ENCODE measurements at regions not wholly inside any gene's neighbourhood (a gene's known extent, or its start where the extent isn't known, plus 50 kb on each side); places are given as distances from the start of the nearest gene placed in this dataset.
"Not testable (repeated sequence)": the region's sequence is repeated elsewhere in the genome, so short reads cannot be mapped to it uniquely, and the experiment has no call there.

DNA sequence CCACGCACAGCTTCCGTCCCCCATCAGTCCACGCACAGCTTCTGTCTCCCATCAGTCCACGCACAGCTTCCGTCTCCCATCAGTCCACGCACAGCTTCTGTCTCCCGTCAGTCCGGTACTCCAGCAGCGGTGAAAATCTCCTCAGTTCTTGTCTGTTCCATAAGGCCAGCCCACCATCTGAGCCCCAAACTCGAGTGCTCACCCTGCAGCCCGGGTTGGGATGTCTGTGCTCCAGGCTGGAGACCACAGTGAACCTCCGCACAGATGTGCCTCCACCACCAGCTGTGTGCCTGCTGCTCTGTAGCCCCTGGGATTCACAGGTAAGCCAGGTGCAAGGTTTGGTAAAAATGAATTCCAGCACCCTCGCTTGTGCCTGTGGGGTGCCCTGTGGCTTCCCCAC, 258.6 kb downstream of the NPHP4 start:
- no peak for DNase-seq (ENCODE audit: low read depth)

DNA sequence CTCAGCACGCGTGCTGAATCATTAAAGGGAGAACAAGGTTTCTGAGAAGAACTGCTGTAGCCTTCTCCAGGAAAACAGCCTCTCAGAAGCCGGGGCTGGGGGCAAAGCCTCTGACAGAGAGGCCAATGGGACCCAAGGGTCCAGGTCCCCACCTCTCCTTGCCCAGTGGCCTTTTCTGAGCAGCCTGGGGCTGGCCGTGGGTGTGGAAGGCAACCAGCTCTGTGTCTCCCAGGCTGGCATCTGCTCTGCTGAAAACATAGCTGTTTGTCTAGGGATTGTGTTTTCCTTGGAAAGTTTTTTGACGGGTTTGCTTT, 261.2 kb downstream of the NPHP4 start:
- no peak for DNase-seq (ENCODE audit: low read depth)

DNA sequence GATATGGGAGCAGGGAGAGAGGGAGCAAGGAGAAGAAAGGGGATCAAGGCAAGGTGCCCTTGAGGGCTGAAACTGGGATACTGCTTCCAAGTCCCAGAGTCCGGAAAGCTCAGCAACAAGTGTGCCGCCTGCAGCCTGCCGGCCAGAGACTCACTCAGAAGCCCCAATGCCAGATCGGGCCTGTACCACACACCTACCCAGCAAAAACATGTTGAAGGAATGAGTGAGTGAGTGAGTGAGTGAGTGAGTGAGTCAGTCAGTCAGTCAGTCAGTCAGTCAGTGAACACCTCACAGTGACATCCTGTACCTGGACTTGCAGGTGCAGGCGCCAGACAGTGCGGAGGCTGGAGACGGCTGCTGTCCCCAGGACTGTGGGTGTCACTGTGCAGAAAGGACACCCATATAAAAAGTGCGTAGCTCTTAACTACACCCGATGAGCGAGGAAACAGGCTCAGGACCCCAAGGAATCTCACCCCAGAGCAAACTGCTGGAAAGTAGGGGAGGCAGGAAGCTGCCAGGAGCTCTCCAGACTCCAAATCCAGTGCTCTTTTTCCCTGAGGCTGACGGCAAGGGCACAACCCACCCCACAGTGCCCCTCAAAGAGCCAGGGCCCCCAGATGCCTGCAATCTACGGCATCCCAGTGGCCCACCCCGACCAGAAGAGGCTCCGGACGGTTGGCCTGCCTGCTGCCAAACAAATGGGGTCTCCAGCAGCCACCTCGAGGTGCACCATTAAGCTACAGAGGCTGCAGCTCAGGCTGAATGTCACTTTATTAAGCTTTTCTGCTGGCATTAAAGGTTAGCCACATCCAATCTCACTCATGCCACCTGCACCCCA, 261.7 kb downstream of the NPHP4 start:
- DNase-seq (ENCODE audit: low read depth), result no peak

DNA sequence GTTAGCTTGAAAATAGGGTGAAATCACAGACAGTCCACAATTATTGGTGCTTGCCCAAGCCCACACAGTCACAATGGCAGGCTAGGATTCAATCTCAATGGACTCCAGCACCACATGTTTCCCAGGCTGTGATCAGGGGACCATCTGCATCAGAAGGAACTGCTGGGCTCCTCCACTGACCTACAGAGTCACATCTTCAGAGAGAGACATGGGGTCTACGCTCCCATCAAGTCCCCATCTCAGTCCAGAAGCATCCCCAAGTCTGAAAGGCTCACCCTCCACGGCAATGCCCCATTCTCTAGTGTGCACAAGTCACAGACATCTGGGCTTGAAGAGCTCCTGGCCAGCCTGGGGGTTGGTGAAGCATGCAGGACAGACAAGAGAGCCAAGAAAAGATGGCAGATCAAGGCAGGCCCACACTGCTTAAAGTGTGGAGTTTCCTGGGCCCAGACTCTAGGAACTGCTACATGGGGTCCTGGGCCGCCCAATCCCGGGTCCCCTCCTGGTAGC, 262.5 kb downstream of the NPHP4 start:
- no peak for DNase-seq (ENCODE audit: low read depth)

DNA sequence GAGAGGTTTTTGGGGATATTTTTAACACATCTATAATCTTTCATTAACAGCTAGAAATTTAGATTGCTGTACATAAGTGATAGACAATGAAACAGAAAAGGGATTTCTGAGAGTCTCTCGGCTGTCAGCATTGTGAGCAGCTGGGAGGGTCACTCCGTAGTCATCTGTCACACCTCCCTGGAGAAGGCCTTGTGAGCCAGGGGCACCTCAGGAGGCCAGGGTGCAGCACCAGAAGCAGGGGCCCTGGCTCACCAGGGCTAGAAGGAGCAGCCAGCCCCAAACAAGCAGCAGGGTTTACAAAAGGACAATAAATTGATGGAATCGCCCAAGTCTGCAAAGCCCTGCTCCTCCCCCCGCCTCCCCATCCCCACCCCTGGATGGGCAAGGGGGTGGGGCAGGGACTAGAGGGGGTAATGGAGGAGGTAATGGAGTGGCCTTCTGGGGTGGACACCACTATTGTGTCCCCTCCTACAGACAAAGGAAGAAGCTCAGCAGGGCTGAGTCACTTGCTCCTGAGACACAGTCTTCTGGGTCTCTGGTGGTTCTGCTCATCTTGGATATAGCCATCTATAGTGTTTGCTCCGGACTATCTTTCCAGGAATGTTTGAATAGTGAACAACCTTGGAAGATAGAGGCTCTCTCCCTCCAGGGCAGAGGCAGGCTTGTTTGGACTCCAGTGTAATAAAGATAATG, 263.4 kb downstream of the NPHP4 start:
- DNase-seq (ENCODE audit: low read depth), result no peak

DNA sequence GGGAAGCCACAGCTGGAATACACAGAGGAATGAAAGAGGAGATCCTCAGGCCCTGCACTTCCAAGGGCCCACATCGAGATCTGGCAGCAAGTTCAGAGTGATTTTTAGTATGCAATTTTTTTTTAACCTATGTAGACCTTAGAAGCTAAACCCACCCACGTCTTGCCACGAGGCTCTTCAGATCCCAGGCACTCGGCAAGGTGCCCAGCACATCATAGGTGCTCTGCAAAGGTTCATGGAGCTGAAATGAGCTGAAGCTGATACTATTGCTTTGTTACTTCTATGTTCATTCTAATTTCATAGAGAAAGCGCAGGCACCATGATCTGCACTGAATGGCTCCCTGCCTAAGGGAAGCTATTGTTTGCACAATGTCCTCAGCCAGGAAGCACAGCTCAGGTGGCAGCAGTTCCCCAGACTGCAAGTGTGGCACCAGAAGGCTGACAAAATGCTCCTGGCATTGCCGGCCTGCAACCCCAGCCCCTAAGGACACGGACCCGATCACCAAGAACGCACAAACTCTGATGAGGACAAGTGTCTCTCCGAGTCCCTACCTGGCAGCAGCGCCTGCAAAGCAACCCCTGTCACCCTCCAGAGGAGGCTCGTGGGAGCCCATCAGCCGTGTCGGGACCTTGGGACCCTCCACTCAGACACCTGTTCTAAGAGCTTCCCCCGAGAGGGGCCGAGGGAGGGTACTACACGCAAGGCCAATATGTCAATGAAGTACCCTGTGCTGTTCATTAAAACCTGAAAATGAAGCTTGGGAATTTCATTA, 264.2 kb downstream of the NPHP4 start:
- DNase-seq (ENCODE audit: low read depth), result no peak

DNA sequence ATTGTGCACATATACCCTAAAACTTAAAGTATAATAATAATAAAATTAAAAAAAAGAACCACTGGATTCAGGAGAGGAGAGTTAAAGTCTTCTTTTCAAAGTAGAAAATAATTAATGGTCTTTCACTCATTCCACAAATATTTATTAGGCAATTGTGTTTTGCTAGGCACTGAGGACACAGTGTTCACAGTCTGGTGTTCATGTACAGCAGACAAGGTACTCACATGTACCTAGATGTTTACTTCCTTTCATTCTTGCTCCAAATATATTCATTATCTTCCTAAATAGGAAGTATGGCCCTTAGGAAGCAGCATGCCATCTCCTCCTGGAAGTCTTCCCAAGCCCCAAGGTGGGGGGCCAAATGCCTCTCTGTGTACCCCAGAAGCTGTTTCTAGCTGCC, 265.0 kb downstream of the NPHP4 start:
- no peak for DNase-seq (ENCODE audit: low read depth)

DNA sequence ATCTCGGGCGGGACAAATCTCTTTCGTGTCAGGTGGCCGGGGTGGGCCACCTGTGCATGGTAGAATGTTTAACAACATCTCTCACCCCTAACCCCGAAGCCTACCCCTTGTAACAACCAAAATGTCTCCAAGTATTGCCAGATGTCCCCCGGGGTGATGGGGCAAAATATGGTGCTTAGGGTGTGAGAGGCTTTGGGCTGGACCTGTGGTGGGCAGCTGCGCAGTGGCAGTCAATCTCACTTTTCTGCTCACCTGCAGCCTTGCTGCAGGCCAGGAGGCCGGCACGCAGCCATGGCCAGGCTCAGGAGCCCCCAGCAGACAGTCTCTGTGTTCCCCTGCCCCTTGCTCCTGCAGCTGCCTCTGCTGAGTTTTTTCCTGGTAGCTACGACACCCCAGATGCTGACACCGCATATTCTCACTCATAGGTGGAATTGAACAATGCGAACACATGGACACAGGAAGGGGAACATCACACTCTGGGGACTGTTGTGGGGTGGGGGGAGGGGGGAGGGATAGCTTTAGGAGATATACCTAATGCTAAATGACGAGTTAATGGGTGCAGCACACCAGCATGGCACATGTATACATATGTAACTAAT, 265.5 kb downstream of the NPHP4 start:
- DNase-seq (ENCODE audit: low read depth), result not testable (repeated sequence)

DNA sequence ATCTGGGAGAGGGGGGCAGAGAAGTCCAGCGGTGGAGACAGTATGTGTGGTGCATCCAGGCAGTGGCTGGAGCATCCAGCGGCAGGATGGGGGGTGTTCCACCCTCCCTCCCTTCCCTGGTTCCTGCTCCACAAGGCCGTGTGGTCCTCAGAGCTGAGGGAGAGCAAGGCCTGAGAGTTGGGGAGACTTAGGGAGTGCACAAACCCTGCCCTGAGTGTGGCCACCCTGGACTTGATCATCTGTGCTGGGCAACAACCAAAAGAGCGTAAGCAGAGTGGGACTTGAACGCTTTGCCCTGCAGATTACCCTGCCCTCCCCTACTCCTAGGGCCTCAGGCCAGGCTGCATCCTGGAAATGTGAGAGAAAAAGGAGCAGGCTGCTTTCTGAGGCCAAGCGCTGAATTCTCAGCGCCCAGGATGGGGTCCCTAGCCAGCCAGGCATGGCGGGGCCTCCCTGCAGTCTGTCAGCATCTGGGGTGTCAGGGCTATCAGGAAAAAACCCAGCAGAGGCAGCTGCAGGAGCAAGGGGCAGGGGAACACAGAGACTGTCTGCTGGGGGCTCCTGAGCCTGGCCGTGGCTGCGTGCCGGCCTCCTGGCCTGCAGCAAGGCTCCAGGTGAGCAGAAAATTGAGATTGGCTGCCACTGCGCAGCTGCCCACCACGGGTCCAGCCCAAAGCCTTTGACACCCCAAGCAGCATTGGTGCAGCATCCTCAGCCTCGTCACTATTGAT, 266.2 kb downstream of the NPHP4 start:
- DNase-seq (ENCODE audit: low read depth), result no peak

DNA sequence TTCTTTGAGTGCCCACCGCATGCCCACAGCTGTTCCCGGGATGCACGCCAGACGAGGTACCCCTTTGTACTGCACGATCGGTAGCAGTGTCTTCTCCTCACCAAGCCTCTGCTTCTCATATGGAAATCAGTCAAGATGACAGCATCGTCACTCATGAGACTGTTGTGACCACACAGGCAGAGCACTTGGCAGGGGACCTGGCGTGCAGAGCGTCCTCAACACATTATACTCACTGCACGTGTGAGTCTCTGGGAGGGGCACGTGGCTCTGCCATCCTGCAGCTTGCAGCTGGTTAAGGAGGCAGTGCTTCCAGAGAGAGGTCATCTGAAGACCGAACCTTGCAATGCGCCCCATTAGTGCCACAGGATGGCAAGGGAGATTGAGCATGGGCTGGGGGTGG, 266.8 kb downstream of the NPHP4 start:
- no peak for DNase-seq (ENCODE audit: low read depth)

DNA sequence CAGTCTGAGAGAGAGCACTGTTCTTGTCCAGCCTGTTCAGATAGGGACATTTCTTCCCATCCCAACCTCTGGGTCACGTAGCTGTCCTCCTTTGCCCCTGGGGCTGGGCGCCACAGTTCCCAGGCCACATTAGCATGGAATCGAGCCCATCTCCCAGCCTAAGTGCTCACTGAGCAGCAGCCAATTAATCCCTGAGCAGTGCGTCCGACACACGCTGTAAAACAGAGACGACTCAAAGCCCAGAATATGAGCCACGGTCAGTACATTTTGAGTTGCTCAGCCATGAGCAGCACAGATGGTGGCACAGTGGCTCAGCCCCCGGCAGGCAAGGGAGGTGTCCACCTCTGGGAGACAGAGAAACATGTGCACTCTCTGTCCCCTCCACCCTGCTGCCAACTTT, 267.4 kb downstream of the NPHP4 start:
- no peak for DNase-seq (ENCODE audit: low read depth)

DNA sequence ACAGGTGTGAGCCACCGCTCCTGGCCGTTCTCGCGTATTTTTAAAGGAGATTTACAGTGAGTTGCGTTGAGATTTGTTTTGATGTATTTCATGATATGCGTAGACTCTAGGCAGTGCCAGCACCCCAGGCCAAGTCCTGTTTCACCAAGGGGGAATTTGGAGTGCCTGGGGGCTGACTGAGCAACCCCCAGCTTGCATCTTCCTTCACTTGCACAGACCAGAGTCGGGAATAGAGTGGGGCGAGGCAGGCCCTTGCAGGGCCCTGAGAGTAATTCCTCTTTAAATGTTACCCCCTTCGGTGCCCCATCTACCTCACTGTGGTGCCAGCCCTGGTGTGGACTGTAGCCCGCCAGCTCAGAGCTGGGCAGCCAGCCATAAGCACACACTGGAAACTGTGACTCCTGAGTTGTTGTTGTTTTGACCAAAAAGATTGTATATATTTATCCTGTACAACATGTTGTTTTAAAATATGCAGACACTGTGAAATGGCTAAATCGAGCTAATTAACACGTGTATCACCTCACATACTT, 269.5 kb downstream of the NPHP4 start:
- DNase-seq (ENCODE audit: low read depth), result no peak

DNA sequence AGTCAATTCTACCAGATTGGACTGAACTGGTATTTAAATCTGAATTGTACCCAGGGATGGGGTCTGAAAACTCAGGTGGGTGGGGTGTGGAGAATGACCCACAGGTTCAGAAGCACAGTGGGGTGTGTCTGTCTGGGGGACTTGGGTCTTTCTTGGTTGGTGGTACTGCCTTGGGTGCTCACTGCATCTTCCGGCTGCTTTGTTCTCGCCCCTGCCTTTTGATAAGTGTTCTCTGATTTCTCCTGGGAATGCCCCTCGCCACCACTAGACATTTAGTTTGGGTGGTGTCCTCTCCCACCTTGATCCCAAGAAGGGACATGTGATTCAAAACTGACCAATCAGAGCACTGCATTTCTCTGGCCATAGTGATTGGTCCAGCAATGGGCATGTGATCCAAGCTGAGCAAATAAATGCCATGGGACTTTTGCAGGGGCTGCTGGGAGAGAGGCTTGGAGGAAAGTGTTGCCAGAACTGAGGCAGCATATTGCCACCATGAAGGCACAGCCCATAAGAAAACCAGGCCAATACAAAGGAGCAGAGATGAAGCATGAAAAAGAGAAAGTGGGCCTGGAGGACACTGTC, 270.5 kb downstream of the NPHP4 start:
- no peak for DNase-seq (ENCODE audit: low read depth)

DNA sequence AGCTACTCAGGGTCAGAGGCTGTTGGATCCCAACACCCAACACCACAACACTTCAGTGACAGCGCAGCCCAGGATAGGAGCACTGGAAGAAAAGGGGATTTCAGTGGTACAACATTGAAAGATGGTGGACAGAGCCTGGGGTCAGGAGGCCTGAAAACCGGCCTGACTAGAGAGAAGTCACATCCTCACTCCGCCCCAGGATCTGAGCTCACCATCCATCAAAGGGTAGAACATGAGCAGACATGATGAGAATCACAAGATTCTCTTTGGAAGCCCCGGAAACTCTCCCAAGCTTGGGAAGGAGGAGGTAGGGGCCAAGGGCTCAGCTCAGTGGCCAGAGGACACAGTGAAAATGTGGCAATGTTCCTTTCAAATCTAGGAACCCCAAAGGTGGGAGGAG, 271.3 kb downstream of the NPHP4 start:
- DNase-seq (ENCODE audit: low read depth), result no peak

DNA sequence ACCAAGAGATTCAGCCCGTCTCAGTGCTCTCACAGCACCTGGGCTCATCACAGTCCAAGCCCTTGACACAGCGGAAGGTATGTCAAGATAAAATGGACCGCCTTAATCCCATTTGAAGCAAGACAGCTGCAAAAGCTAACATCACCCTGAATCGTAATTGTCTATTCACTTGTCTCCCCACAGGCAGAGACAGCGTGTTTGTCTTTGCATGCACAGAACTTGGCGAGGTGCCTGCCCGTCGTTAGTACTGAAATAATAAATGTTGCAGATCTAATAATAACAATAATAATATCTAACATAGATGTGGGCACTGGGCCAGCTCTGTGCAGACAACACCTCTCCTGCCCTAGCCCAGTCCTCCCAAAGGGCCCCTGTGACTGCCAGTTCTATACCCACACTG, 271.7 kb downstream of the NPHP4 start:
- DNase-seq (ENCODE audit: low read depth), result no peak

DNA sequence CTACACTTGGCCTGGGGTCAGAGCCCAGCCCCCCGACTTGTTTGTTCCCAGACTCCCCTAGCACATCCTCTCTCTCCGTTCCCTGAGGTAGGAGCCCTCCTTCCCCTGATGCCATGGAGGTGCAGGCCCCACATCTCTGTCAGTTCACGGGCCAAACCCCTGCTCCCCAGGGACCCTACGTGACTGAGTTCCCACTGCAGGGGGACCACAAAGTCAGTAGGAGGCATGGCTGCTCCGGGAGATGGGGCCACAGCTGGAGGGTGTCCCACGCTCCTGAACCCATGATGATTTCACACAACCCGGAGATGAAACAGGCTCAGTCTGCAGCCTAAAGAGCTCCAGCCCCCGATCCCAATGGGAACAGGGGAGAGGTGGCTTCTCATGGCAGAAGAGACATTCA, 272.2 kb downstream of the NPHP4 start:
- DNase-seq (ENCODE audit: low read depth), result no peak

DNA sequence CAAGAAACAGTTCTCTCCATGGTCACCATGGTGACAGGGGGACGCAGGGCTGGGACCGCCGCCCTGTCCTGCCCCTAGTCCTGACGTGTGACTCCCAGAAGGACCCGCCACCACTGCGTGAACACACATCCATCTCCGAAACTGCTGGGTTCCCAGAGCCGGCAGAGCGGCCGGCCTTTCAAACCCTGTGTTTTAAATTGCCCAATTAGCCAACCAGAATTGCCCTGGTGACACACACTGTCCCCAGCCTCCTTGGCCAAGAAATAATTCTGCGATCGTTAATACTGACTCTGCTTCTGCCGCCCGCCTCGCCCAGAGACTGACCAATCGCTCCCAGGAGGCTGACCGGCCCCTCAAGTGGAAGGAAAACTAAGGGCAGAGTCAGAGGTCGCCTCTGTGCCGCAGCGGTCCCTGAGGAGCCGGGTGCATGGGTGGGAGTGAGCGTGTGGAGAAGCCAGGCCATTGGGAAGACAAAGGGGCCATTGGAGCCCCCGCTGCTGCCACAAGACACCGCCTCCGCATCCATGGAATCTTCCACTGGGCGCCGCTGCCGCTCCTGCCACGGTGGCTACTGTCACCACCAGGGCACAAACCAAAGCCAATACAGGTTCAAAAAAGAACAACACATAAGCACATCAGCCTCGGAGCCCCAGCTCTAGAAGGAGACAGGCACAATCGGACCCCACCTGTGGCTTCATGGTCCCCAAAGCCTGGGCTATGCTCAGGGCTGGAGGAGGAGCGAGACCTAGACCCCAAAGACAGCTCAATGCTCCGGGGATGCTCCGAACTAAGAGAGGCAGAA, 273.2 kb downstream of the NPHP4 start:
- DNase-seq (ENCODE audit: low read depth), result no peak

DNA sequence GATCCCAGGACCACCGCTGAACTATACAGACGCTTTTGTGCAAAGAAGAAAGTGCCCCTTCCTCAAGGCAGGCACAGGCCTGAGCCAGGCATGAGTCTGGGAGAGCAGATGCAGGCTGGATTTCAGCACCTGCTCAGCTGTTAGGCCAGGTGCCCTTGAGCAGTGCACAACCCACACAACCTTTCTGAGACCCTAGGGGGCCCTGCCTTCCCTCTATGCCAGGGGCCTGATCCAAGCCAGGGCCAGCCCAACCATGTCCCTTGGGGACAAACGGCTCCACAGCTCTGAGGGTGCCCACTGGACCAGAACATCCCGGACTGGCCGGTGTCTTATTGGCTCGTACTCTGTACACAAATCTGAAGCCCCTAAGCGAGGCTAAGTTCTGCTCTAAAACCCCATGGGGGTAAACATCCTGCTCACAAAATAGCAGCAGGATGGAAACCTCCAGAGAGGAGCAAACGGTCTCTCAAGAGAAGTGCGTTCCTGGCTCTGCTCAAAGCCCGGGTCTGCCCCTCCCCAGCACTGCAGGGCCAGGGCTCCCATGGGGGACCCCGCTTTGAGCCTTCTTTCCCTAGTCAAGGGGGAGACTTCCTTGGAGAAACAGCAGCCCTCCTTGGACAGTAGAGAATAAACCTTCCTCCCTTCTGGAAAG, 275.1 kb downstream of the NPHP4 start:
- DNase-seq (ENCODE audit: low read depth), result no peak

DNA sequence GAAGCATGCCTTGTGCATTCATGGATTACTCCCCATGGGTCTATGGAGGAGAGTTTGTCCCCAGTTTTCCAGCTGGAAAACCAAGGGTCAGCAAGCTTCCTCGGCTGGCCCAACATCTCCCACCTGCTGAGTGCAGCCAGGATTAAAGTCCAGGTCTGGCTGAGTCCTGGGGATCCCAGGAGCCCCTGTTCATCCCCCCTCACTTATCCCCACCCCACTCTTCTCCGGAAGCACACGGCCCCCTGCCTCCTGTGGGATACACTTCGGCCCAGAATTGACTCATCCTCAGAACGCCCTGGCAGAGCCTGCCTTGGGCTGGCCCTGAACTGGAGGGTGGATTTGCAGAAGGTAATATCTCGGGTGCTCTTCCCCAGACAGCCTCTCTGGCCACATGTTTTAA, 276.1 kb downstream of the NPHP4 start:
- no peak for DNase-seq (ENCODE audit: low read depth)
